ENCODE measurements at regions not wholly inside any gene's neighbourhood (a gene's known extent, or its start where the extent isn't known, plus 50 kb on each side); places are given as distances from the start of the nearest gene placed in this dataset.
A peak's percentile ranks its signal among the peaks of the same experiment; 100 is the strongest.

- H3K27ac ChIP-seq, result no peak overlapping the region
- H3K9me3 ChIP-seq, result no peaks in the 10 kb centered on the region
- no peaks in the 10 kb centered on the region for H3K27me3 ChIP-seq
These were observed 700.0 kb downstream of the TMTC2 start for GRCh38 chr12:83386527-83387264.

GRCh38 chr12:83378186-83378727 is 691.6 kb downstream of the TMTC2 start:
- no peaks in the 10 kb centered on the region for H3K9me3 ChIP-seq
- H3K4me3 ChIP-seq, result no peak overlapping the region
- TF ChIP-seq, protein P1, sequence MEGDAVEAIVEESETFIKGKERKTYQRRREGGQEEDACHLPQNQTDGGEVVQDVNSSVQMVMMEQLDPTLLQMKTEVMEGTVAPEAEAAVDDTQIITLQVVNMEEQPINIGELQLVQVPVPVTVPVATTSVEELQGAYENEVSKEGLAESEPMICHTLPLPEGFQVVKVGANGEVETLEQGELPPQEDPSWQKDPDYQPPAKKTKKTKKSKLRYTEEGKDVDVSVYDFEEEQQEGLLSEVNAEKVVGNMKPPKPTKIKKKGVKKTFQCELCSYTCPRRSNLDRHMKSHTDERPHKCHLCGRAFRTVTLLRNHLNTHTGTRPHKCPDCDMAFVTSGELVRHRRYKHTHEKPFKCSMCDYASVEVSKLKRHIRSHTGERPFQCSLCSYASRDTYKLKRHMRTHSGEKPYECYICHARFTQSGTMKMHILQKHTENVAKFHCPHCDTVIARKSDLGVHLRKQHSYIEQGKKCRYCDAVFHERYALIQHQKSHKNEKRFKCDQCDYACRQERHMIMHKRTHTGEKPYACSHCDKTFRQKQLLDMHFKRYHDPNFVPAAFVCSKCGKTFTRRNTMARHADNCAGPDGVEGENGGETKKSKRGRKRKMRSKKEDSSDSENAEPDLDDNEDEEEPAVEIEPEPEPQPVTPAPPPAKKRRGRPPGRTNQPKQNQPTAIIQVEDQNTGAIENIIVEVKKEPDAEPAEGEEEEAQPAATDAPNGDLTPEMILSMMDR (IDR thresholded peaks at IDR 0.05), result no peak
- H3K27me3 ChIP-seq, result no peaks in the 10 kb centered on the region
- no peaks in the 10 kb centered on the region for H3K36me3 ChIP-seq
- intact Hi-C loops (cut with DNase I), result no loop called here
- peak; percentile 90 for ATAC-seq
- no peak overlapping the region for H3K27ac ChIP-seq
- peak in 2 of 4 donors; percentile 10 to 37 for DNase-seq
- no peaks in the 10 kb centered on the region for H3K4me1 ChIP-seq

More at GRCh38 chr12:83386527-83387264, 700.0 kb downstream of the TMTC2 start:
- TF ChIP-seq, protein P1 (IDR thresholded peaks at IDR 0.05), result no peak
- DNase-seq (peak in 2 of 4 donors; percentile 71 to 77), ATAC-seq (peak; percentile 21)
- H3K4me3 ChIP-seq, result no peak overlapping the region
- H3K36me3 ChIP-seq, result no peaks in the 10 kb centered on the region
- intact Hi-C loops (cut with DNase I), result no loop called here
- H3K4me1 ChIP-seq, result no peaks in the 10 kb centered on the region

- no peak for DNase-seq
- no peaks in the 10 kb centered on the region for H3K4me1 ChIP-seq
- no peak overlapping the region for H3K27ac ChIP-seq
- no peaks in the 10 kb centered on the region for H3K27me3 ChIP-seq
- no peaks in the 10 kb centered on the region for H3K36me3 ChIP-seq
- intact Hi-C loops (cut with DNase I), result no loop called here
- H3K9me3 ChIP-seq, result no peaks in the 10 kb centered on the region
- ATAC-seq, result no peak
- TF ChIP-seq, protein P1 (IDR thresholded peaks at IDR 0.05), result no peak
- no peak overlapping the region for H3K4me3 ChIP-seq
These were observed 678.6 kb downstream of the TMTC2 start for GRCh38 chr12:83365317-83365716.

- TF ChIP-seq, protein P1 (IDR thresholded peaks at IDR 0.05), result no peak
- no peak for ATAC-seq
- H3K27me3 ChIP-seq, result no peaks in the 10 kb centered on the region
- no peaks in the 10 kb centered on the region for H3K9me3 ChIP-seq
- H3K36me3 ChIP-seq, result no peaks in the 10 kb centered on the region
- no peak overlapping the region for H3K27ac ChIP-seq
- no peak overlapping the region for H3K4me3 ChIP-seq
- peak in 1 of 4 donors; percentile 13 for DNase-seq
- intact Hi-C loops (cut with DNase I), result no loop called here
- no peaks in the 10 kb centered on the region for H3K4me1 ChIP-seq
These were observed 674.8 kb downstream of the TMTC2 start for GRCh38 chr12:83361475-83361874.

- H3K9me3 ChIP-seq, result no peaks in the 10 kb centered on the region
- no peak overlapping the region for H3K4me3 ChIP-seq
- DNase-seq, result peak in 2 of 4 donors; percentile 51 to 63
- H3K4me1 ChIP-seq, result no peaks in the 10 kb centered on the region
- H3K36me3 ChIP-seq, result no peaks in the 10 kb centered on the region
- no peak for ATAC-seq
- TF ChIP-seq, protein P1 (IDR thresholded peaks at IDR 0.05), result no peak
- no peaks in the 10 kb centered on the region for H3K27me3 ChIP-seq
- H3K27ac ChIP-seq, result no peak overlapping the region
- intact Hi-C loops (cut with DNase I), result no loop called here
These were observed 674.4 kb downstream of the TMTC2 start for GRCh38 chr12:83361071-83361470.
